Retina (tissue), 1 donor: ENCODE measurements at regions not wholly inside any gene's neighbourhood (a gene's known extent, or its start where the extent isn't known, plus 50 kb on each side); places are given as distances from the start of the nearest gene placed in this dataset.

Source experiments
- DNase-seq: peaks from one replicate; pipeline ENCODE4 v3.0.0-alpha.2; 2016

DNA sequence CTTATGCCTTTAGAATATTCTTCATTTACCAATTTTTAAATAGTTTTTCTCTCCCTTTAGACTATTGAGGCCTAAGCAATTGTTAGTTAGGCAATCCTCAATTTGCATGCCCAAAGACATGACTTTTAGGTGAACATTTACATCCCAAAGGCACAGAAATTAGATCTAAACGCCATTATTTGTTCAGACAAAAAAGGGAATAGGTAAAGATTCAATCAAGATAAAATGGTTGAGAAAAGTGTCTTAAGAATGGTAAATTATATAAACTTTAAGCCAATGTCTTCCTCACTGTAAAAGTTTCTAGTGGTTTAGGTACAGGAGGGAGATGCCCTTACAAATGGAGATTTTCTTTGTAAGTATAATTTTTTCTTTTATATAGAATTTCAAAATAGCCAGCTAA, 50.2 kb upstream of the MME start:
- no peak for DNase-seq

DNA sequence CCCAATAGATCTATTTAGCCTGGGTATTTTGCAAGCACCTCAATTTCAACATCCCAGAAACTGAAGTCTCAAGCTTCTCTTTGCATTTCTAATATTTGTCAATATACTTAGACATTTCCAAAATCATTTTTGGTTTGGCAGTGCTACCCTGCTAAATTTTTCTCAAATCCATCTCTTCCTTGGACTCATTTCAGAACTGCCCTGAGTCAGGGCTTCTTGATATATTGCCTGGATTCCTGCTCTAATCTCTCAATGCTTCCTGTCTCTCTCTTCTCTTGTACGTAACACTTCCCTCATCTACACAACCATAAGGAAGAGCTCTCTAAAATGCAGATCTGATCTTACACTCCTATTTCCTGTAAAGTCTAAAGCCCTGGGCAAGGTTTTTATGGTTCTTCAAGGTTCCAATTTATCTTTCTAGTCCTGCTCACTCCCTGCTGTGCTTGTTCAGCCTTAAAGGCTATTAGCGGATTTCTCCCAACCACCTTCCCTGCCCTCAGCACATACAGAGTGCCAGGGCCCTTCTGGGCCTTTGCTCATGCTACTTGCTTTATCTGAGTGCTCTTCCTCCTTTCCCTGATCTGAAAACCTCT, 53.0 kb upstream of the MME start:
- DNase-seq = peak; percentile 39

DNA sequence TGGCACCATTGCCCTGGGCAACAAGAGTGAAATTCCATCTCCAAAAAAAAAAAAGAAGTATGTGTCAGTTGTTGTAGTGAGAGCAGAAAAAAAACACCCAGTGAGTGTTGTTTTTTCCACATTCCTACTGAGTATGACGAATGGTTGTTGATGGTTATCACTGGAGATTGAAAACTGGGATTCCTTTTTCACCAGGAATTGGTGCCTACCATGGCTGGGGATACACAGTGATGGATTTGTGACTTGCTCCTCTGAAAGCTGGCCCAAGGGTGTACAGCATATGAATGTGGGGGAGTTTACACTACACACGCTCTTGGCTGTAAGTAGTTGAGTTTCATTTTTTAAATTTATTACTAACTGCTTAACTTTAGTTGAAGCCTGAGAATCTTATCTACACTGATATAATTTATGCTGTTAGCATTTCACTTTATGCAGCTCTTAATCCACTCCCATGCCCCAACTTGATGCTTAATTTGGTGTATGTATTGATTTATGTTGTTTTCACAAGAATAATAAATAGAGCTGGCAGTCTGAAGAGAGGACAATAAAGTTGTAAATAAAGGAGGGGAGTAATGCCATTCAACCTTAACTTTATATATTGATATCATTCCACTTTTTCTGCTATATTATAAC, 56.0 kb upstream of the MME start:
- no peak for DNase-seq

DNA sequence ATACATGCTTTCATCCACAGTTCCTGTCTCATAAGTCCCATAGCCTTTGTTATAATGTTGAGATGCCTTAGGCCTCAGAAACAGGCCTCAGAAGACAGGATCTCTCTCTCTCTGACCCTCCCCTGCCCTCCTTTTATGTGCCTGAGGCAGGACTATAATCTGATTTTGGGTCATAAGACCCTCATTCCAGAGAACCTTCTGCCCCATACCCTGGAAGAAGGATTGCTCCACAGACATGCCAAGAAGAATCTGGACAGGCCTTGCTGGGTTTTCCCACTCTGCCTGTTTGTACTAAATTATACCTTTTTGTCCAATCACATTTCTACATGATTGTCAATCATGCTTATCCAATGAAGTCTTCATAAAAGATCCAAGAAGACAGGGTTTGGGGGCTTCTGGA, 57.2 kb upstream of the MME start:
- DNase-seq = no peak

DNA sequence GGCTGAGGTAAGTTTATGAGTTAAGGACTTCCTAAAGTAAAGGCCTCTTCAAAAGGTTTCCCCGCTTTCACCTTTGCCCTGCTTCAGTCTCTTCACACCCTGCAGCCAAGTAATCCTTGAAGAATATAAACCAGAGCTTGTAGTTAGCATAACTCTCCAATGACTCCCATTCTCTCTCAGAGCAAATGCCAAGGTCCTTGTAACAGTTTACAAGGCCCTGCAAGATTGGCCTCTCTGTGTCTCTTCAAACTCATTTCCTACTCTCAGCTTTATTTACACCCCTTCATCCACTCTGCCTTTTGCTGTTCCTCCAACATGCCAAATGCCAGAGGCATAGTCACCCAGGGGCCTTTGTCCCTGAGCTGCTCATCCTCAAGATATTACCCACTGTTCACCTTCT, 60.5 kb upstream of the MME start:
- no peak for DNase-seq

DNA sequence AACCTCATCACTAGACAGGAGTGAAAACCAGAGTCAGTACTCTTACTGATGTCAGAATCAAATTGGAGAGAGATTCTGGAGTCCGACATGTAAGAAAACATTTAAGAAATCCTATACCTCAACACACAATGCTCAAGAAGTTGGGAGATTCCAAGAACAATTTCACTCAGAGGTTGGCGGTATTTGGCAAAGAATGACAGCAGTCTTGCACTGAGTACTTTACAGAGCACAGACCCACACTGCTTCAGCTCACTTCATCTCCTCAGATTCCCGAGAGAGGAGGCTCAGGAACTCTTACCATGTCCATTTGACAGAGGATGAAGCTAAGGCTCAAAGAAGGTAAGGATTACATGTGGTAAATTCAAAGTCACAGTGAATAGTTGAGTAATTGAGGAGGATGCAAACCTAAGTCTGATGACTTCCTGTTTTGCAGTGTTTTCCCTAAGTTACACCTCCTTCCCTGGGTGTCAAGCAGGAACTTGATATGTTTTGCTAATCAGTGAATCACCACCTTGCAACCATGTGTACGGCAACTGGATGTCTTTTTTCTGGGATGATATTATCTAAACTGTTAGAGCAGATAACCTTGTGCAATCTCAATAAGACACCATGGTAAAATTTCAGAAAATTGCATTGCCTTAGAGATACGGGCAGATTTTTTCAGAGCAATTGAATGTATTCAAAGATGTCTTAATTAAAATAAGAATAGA, 61.3 kb upstream of the MME start:
- DNase-seq = no peak

DNA sequence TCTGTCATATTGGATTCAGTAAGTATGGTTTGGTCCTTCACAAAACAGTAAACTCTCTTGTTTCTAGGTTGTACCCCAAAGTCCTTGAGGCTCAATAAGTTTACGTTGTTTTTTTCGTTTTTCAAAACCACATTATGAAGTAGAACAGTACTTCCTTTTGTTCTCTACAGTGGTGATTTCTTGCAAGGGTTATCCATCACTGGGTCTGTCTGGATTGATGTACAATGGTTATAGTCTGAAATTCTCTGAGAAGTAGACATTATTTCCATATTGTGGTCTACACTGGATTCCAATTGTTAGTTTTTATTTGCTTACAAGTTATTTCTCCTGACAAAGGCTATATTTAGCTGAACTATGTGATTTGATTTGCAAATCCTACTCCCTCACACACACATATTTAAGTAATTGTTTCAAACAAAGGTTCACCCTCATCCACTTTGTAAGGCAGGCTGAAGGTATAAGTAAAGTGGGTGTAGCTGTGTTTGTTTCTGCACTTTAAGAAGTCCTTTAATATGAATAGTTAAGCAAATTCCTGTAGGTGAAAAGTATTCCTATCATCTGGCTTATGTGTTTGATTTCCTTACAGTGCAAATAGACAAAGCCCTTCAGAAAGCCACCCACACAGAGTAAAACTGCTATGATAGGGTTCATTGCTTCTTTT, 64.2 kb upstream of the MME start:
- no peak for DNase-seq

DNA sequence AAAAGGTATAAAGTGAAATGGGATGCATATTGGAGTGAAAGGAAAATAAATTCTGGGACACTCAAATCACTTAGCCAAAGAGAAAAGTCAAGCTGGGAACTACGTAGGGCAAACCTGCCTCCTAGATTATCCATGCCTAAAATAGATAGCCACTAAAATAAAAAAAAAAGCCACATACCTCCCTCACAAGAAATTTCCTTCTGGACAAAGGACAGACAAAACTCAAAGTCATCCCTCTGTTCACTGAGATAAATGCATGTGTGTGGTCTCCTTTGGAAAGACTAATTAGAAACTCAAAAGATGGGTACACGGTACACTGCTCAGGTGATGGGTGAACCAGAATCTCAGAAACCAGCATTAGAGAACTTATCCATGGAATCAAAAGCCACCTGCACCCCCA, 65.2 kb upstream of the MME start:
- DNase-seq = no peak

DNA sequence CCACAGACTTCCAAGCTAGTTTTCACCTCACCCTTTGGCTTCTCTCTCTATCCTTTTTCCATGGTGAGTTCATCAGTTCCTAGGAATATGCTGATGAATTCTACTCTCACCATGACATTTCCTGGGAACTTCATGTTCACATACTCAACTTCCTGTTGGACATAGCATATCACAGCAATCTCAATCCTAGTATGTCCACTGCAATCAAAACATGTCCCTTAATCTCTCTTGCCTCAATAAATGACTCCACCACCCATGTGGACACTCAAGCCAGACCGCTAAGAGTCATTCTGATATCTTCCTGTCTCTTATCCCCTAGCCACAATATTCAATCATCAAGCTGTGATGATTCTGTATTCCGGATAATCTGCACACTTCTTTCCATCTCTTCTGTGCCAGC, 66.7 kb upstream of the MME start:
- no peak for DNase-seq

DNA sequence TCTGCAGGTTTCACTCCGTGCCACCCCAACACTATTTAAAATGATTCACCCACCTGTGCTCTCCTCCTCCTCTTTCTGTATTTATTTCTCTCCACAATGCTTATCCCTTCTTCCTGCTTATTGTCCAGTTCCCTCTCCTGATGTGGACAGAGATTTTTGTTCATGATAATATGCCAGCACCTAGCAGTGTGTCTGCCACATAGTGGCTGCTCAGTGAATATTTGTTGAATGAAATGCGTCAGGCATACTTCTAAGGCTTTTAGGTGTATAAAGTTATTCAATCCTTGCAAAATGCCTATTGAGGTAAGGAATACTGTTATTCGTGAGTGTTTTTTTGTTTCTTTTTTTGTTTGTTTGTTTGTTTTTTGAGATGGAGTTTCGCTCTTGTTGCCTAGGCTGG, 67.5 kb upstream of the MME start:
- DNase-seq = no peak

DNA sequence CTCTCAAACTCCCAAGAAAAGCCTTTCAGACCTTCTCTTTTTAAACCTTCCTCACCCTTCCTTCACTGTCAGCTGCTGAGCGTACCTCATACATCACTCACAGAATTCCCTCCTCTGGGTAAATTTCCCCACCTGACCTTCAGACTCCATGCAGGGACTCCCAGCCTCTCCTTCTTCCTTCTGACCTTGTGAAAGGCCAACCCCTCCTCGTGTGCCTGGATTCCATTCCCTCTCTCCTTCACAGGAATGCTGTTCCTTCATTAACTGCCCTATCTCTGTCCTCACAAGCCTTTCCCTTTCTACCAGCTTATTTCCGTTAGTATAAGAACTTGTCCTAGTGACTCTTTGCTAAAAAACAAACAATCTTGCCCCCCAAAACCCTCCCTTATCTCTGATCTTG, 69.7 kb upstream of the MME start:
- no peak for DNase-seq

DNA sequence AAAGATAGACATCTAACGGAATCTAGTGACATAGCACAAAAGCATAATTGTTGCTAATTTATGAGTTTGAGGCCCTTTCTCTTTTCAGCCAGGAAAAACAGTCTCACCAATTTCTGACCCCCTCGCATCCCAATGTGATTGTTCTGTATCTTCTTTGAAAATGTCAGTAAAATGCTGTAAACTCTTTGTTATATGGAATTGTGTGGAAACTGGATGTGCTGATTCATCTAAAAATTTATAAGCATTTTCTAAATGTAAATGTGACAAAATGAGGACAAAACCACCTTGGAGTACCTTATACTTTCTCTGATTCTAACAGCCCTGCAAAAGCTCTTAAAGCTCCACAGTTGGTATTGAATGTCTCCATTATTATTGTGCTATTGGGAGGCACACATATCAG, 70.9 kb upstream of the MME start:
- no peak for DNase-seq

DNA sequence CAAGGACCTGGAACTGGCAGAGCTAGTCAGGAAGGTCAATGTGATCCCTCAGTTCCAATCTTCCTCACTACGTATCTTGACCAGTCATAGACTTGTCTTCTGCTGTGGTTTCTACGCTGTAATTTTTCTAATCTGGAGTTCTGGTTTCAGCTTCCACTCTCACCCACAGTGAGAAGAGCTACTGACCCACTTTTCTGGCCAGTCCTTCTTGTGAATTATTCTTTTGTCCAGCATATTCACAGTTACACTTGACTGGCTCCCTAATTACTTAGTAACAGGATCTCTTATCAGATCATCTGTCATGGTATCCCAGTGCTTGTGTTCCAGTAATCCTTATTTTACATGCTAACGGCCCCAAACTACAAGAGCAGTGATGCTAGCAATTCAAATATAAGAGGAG, 72.4 kb upstream of the MME start:
- DNase-seq = peak; percentile 30

DNA sequence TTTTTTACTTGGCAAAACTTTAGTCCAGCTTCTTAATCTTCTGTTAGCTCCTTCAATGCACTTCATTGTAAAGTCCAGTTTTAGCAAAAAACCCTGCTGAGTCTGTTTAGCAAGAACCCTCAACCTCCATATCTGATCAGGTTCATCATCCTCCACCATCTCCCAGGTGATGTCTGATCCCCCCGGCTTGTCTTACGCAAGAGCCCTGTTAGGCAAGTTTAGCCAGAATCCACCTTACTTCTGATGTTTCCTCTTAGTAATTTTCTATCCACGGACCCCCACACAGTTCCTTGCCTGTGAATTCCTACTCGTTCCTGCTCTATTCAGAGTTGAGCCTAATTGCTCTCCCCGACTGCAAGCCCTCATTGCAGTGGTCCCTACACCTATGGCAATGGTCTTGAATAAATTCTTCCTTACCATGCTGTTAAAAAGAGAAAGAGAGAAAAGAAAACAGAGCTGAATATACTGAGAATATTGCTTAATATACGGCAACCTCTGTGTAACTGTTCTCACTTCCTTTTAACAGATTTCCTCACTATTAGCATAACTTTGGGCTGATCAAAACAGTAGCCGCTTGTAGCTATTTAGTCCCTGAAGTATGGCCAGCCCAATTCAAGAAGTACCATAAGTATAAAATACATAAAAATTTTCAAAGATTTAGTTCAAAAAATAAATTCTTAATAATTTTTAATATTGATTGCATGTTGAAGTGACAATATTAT, 78.7 kb upstream of the MME start:
- DNase-seq = no peak

DNA sequence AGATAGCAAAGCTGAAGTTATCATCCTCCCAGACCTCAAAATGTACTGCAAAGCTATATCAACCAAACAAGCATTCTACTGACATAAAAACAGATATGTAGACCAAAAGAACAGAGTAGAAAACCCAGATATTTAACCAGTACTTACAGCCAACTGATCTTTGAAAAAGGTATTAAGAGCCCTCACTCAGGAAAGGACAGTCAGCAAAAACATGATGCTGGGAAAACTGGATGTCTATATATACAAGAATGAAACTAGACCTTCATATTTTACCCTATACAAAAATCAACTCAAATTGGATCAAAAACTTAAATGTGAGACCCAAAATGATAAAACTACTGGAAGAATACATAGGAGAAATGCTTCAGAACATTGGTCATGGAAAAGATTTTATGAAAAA, 87.5 kb upstream of the MME start:
- DNase-seq = no peak

DNA sequence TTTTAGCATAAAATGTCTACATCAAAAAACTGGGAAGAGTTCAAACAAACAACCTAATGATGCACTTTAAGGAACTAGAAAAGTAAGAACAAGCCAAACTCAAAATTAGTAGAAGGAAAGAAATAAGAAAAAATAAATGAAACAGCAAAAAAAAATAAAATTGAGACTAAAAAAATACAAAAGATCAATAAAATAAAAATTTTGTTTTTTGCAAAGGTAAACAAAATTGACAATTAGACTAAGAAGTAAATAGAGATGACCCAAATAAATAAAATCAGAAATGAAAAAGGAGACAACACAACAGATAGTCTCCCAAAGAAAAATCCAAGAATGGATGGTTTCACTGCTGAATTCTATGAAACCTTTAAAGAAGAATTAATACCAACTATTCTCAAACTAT, 89.6 kb upstream of the MME start:
- DNase-seq = no peak

DNA sequence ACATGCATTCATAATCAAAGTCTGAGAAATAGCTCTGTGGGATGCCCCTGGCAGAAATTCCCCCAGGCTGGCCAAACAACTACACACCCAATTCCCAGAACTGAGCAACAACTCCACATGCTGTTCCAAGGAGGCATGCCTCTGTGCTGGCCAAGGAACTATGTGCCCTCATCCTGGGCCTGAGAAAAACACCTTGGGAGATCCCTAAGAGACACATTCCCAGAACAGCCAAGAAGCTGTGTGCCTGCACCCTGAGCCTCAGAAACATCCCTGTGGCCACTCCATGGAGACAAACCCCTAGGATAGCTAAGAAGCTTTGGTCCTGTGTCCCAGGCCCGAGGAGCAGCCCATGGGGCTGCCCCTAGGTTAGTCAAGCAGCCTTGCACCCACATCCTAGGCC, 92.3 kb upstream of the MME start:
- DNase-seq = no peak

DNA sequence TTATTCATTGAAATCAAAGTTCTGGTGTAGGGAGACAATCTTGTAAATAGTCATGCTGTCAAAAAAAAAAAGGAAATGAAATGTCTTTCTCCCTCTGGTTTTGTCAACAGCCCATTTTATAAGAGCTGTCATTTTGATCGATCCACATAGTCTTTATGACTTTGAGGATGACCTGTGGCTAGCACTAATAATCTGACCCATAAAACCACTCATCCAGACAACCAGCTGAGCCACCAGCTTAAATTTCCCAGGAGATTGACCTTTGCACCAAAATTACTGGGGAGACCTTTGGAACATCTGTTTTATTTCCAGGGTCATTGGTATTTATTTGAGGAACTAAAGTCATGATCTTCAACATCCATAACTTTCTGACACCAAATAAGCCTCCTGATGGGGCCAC, 98.5 kb upstream of the MME start:
- peak; percentile 37 for DNase-seq

DNA sequence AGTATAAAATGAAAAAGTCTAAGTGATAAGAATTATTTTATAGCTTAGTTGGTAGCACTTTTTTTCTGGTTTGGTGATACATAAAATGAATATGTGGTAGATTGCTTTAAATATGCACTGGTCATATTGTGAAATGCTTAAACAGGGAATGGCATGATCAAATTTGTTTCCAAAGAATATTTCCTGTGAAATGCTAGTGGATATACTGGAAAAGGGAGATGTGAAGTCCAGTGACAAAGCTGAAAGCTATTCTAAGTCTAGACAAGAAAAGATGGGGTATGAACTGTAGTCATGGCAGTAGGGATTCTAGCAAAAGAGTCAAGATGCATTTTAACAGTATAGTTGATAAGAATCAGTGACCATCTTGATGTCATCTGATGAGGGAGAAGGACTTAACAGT, 98.9 kb upstream of the MME start:
- DNase-seq = no peak

DNA sequence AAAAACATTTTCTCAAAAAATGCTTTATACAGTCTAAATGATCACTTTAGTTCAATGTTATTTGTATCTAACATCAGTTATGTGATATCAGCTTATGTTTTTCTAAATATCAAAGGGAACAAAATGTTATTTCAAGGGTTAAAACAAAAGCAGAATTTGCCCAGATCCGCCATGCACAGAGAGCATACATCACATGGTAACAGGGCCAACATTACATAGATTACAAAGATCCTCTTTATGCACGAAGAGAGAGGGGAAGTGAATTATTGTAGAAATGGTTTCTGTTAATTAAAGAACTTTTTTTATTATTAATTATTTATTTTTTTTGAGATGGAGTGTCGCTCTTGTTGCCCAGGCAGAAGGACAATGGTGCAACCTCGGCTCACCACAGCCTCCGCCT, 100.8 kb upstream of the MME start:
- no peak for DNase-seq

DNA sequence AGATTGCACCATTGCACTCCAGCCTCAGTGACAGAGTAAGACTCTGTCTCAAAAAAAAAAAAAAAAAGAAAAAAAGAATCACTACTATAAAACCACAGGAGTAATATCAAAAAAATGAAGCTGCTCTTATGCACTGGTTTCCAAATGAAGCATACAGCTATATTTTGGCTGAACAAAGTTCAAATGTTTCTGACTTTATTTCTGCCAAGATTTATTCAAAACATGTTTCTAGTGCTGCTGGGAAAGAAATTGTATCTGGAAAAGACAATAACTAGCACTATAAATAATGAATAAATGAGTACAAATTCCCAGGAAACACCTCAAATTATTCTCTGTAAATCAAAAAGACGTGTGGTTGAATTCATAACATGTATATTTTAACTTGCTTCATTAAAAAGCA, 102.5 kb upstream of the MME start:
- DNase-seq = no peak

DNA sequence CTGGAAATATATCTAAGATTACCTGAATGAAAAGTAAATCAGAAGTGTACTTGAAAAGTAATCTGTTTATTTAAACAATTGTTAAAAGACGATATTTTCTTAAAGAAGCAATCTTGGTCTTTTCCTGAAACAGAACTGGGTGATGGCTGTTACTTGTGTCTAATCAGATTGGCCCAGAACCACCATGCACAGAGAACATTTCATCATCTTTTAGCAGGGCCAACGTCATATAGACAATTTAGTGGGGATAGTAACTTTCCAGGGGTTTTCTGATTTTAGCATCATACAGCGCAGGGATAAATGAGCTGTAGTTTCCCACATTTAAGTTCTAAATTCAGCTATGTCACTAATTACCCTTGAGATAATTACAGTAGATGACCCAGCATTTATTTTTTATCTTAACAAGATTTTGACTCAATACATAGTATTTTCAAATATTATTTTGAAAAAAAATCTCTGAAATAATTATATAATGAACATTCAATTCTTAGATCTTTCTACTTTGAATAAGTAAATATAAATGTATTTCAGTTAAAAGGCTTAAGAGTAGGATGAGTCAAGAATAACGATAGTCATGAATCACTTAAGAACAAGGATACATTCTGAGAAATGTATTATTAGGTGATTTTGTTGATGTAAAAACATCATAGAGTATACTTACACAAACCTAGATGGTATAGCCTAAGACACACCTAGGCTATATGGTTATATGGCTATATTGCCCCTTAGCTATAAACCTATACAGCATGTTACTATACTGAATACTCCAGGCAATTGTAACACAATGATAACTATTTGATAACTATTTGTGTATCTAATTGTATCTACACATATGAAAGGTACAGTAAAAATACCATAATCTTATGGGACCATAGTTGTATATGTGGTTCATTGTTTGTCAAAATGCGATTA, 103.8 kb upstream of the MME start:
- no peak for DNase-seq
